HEK293 (cell line): ENCODE measurements at regions not wholly inside any gene's neighbourhood (a gene's known extent, or its start where the extent isn't known, plus 50 kb on each side); places are given as distances from the start of the nearest gene placed in this dataset.

Source experiments
- CTCF ChIA-PET: fragments of 350-600 bp; formaldehyde crosslinking; extraction: SDS; loops from one replicate; lab custom pipeline; 2021; ENCODE audit warnings: antibody characterized with exemption; lab: Yijun Ruan, JAX
- POLR2A ChIA-PET: fragments of 300-600 bp; formaldehyde crosslinking; extraction: SDS; loops from one replicate; lab custom pipeline; 2020; ENCODE audit warnings: antibody characterized with exemption, inconsistent platforms; lab: Yijun Ruan, JAX
- H3K27ac ChIP-seq: fragments of 200-500 bp; sonication (Bioruptor generic); 2 replicates; pipeline ENCODE4 v1.5.1; 2014; ENCODE audit warnings: low read depth, low read length, control low read depth, inconsistent platforms; ENCODE audit errors: extremely low read depth
- H3K36me3 ChIP-seq, 2 experiments: fragments of 200-500 bp in 1 of 2; sonication (Bioruptor generic) in 1 of 2; 1 replicate in 1 of 2; 2 replicates in 1 of 2; pipeline ENCODE4 v1.5.1; 2014 to 2017; ENCODE audit warnings: inconsistent platforms in 2 of 2, low read length in 2 of 2; ENCODE audit not compliant: control insufficient read depth in 2 of 2, insufficient read depth in 1 of 2
- H3K4me1 ChIP-seq: fragments of 200-500 bp; sonication (Bioruptor generic); 2 replicates; pipeline ENCODE4 v1.5.1; 2014; ENCODE audit warnings: mild to moderate bottlenecking, low read length, inconsistent platforms; ENCODE audit not compliant: control insufficient read depth, insufficient read depth
- H3K4me3 ChIP-seq: 2 replicates; pipeline ENCODE4 v1.5.1; 2011; ENCODE audit warnings: low read depth, mild to moderate bottlenecking, control low read depth, low read length, moderate library complexity
- H3K9me3 ChIP-seq: fragments of 200-500 bp; sonication (Bioruptor generic); 2 replicates; pipeline ENCODE4 v1.5.1; 2014; ENCODE audit warnings: low read depth, low read length, inconsistent platforms; ENCODE audit not compliant: control insufficient read depth, insufficient read depth
- GLI2 ChIP-seq: fragments of 450-650 bp; formaldehyde crosslinking; IDR thresholded peaks from 2 replicates; pipeline ENCODE4; 2017; ENCODE audit warnings: missing biosample characterization, missing genetic modification characterization, low read depth, borderline replicate concordance
- MZF1 ChIP-seq: fragments of 450-650 bp; formaldehyde crosslinking; IDR thresholded peaks from 2 replicates; pipeline ENCODE4 v1.5.1; 2017; ENCODE audit warnings: missing biosample characterization, missing genetic modification characterization, borderline replicate concordance
- SCRT2 ChIP-seq: fragments of 450-650 bp; formaldehyde crosslinking; IDR thresholded peaks from 2 replicates; pipeline ENCODE4 v1.5.1; 2016; ENCODE audit warnings: missing biosample characterization, missing genetic modification characterization
- SETDB1 ChIP-seq: IDR thresholded peaks from one replicate; pipeline ENCODE4 v1.6.1; 2017; ENCODE audit warnings: mild to moderate bottlenecking, low read length, moderate library complexity, mixed read lengths; ENCODE audit not compliant: insufficient read length
- ZNF292 ChIP-seq: fragments of 450-650 bp; formaldehyde crosslinking; IDR thresholded peaks from 2 replicates; pipeline ENCODE4 v1.5.1; 2016; ENCODE audit warnings: low read depth, missing biosample characterization, missing genetic modification characterization, borderline replicate concordance
- ZNF423 ChIP-seq: fragments of 450-650 bp; formaldehyde crosslinking; IDR thresholded peaks from 2 replicates; pipeline ENCODE4 v1.5.1; 2016; ENCODE audit warnings: missing biosample characterization, missing genetic modification characterization
- ZNF585B ChIP-seq: fragments of 450-650 bp; formaldehyde crosslinking; IDR thresholded peaks from 2 replicates; pipeline ENCODE4 v1.5.1; 2016; ENCODE audit warnings: missing biosample characterization, missing genetic modification characterization
- ZNF645 ChIP-seq: fragments of 450-650 bp; formaldehyde crosslinking; IDR thresholded peaks from 2 replicates; pipeline ENCODE4; 2016; ENCODE audit warnings: missing biosample characterization, missing genetic modification characterization
- TF ChIP-seq, protein P1 (sequence below): fragments of 450-650 bp; formaldehyde crosslinking; IDR thresholded peaks from 2 replicates; pipeline ENCODE4 v1.5.1; 2016; ENCODE audit warnings: missing biosample characterization, missing genetic modification characterization
- TF ChIP-seq, protein P2 (sequence below): fragments of 450-650 bp; formaldehyde crosslinking; IDR thresholded peaks from 2 replicates; pipeline ENCODE4 v1.5.1; 2016; ENCODE audit warnings: missing biosample characterization, missing genetic modification characterization, borderline replicate concordance
- TF ChIP-seq, protein P3 (sequence below): fragments of 450-650 bp; formaldehyde crosslinking; IDR thresholded peaks from 2 replicates; pipeline ENCODE4 v1.5.1; 2016; ENCODE audit warnings: missing biosample characterization, missing genetic modification characterization

DNA sequence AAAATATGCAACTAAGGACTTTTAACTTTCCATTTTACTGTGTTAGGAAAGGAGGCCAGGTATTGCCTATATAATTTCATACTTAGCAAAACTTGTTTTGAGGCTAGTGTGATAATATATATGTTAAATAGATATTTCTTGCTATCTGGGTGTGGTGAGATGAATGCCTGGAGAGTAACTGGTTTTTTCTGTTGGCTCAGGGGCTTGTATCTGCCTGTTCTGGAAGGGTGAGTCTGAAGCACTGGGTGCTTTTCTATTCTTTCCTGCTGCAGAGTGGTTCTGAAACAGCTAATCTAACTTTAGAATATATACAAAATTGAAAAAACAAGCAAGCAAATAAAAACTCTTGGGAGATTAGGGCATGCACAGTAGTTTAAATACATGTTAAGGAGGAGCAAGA, 64.6 kb upstream of the MYCBP2 start:
- CTCF ChIA-PET = interaction anchor here (0.5 kb wide), 1 partner anchor 1262 kb away, joined by 3 read pairs; no protein-coding TSS in a partner anchor
- Histone ChIP-seq H3K9me3 (no peaks in the 10 kb centered on the region), H3K4me1 (no peaks in the 10 kb centered on the region), H3K36me3 (no peaks in the 10 kb centered on the region), H3K4me3 (no peak overlapping the region), H3K27ac (no peak overlapping the region)
- TF ChIP-seq, protein P1, sequence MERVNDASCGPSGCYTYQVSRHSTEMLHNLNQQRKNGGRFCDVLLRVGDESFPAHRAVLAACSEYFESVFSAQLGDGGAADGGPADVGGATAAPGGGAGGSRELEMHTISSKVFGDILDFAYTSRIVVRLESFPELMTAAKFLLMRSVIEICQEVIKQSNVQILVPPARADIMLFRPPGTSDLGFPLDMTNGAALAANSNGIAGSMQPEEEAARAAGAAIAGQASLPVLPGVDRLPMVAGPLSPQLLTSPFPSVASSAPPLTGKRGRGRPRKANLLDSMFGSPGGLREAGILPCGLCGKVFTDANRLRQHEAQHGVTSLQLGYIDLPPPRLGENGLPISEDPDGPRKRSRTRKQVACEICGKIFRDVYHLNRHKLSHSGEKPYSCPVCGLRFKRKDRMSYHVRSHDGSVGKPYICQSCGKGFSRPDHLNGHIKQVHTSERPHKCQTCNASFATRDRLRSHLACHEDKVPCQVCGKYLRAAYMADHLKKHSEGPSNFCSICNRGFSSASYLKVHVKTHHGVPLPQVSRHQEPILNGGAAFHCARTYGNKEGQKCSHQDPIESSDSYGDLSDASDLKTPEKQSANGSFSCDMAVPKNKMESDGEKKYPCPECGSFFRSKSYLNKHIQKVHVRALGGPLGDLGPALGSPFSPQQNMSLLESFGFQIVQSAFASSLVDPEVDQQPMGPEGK (tag by site-specific recombination) = no peak
- no peak for TF ChIP-seq ZNF423
- no peak for TF ChIP-seq ZNF292 (tag by site-specific recombination)
- TF ChIP-seq ZNF645 (tag by site-specific recombination) = no peak
- POLR2A ChIA-PET = no interaction called here

- no peaks in the 10 kb centered on the region for H3K9me3 ChIP-seq
- POLR2A ChIA-PET = no interaction called here
- TF ChIP-seq, protein P2, sequence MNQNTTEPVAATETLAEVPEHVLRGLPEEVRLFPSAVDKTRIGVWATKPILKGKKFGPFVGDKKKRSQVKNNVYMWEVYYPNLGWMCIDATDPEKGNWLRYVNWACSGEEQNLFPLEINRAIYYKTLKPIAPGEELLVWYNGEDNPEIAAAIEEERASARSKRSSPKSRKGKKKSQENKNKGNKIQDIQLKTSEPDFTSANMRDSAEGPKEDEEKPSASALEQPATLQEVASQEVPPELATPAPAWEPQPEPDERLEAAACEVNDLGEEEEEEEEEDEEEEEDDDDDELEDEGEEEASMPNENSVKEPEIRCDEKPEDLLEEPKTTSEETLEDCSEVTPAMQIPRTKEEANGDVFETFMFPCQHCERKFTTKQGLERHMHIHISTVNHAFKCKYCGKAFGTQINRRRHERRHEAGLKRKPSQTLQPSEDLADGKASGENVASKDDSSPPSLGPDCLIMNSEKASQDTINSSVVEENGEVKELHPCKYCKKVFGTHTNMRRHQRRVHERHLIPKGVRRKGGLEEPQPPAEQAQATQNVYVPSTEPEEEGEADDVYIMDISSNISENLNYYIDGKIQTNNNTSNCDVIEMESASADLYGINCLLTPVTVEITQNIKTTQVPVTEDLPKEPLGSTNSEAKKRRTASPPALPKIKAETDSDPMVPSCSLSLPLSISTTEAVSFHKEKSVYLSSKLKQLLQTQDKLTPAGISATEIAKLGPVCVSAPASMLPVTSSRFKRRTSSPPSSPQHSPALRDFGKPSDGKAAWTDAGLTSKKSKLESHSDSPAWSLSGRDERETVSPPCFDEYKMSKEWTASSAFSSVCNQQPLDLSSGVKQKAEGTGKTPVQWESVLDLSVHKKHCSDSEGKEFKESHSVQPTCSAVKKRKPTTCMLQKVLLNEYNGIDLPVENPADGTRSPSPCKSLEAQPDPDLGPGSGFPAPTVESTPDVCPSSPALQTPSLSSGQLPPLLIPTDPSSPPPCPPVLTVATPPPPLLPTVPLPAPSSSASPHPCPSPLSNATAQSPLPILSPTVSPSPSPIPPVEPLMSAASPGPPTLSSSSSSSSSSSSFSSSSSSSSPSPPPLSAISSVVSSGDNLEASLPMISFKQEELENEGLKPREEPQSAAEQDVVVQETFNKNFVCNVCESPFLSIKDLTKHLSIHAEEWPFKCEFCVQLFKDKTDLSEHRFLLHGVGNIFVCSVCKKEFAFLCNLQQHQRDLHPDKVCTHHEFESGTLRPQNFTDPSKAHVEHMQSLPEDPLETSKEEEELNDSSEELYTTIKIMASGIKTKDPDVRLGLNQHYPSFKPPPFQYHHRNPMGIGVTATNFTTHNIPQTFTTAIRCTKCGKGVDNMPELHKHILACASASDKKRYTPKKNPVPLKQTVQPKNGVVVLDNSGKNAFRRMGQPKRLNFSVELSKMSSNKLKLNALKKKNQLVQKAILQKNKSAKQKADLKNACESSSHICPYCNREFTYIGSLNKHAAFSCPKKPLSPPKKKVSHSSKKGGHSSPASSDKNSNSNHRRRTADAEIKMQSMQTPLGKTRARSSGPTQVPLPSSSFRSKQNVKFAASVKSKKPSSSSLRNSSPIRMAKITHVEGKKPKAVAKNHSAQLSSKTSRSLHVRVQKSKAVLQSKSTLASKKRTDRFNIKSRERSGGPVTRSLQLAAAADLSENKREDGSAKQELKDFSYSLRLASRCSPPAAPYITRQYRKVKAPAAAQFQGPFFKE (tag by site-specific recombination) = no peak
- TF ChIP-seq ZNF292 (tag by site-specific recombination) (no peak), SCRT2 (tag by site-specific recombination) (peak; percentile 47), MZF1 (no peak), SETDB1 (no peak)
- TF ChIP-seq, protein P3, sequence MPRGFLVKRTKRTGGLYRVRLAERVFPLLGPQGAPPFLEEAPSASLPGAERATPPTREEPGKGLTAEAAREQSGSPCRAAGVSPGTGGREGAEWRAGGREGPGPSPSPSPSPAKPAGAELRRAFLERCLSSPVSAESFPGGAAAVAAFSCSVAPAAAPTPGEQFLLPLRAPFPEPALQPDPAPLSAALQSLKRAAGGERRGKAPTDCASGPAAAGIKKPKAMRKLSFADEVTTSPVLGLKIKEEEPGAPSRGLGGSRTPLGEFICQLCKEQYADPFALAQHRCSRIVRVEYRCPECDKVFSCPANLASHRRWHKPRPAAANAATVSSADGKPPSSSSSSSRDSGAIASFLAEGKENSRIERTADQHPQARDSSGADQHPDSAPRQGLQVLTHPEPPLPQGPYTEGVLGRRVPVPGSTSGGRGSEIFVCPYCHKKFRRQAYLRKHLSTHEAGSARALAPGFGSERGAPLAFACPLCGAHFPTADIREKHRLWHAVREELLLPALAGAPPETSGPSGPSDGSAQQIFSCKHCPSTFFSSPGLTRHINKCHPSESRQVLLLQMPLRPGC (tag by site-specific recombination) = no peak
- no peak overlapping the region for H3K27ac ChIP-seq
- CTCF ChIA-PET = interaction anchor here (0.7 kb wide), 1 partner anchor 179 kb away, joined by 4 read pairs; no protein-coding TSS in a partner anchor
- H3K4me1 ChIP-seq = no peaks in the 10 kb centered on the region
- no peak overlapping the region for H3K4me3 ChIP-seq
- no peaks in the 10 kb centered on the region for H3K36me3 ChIP-seq
Observed at GRCh38 chr13:77390391-77390790, 63.5 kb upstream of the MYCBP2 start.

DNA sequence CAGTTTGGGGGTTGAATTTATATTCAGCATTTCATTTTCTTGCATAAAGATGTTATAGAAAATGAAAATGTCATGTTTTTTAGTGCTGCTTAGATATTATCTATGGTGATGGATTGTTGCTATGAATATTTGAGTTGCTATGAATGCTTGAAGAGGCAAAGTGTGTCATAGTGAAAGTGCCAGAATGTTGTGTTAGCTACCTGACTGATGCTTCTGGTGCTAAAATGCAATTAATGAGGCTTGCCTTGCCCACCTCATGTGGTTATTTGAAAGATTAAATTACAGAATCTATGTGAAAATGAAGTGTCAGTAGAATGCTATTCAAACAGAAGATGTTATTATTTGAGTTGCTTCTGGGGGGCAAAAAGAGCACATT, 62.7 kb upstream of the MYCBP2 start:
- POLR2A ChIA-PET = no interaction called here
- H3K9me3 ChIP-seq = no peaks in the 10 kb centered on the region
- H3K4me1 ChIP-seq = no peaks in the 10 kb centered on the region
- H3K36me3 ChIP-seq = no peaks in the 10 kb centered on the region
- H3K27ac ChIP-seq = no peak overlapping the region
- TF ChIP-seq ZNF585B (no peak), GLI2 (tag by site-specific recombination) (no peak)
- CTCF ChIA-PET = no interaction called here
- H3K4me3 ChIP-seq = no peak overlapping the region
